ENCODE measurements at regions not wholly inside any gene's neighbourhood (a gene's known extent, or its start where the extent isn't known, plus 50 kb on each side); places are given as distances from the start of the nearest gene placed in this dataset.
"Not testable (repeated sequence)": the region's sequence is repeated elsewhere in the genome, so short reads cannot be mapped to it uniquely, and the experiment has no call there.

DNA sequence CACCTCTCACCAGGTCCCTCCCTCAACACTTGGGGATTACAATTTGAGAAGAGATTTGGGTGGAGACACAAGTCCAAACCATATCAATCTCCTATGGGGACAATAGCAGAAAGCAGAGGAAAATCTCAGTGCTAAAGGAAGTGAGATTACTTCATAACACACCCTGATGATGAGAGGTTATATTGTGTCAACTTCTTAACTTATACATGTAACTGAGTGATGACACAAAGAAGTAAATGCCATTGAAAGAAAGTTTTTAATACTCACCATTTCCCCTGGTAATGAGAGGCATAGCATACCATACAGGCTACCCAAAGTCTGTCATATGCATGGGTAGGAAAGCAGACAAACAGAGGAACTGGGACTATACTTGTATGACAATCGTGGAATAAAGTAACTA lies 137.2 kb downstream of the MMUT start:
- ChIA-PET CTCF (no interaction called here), POLR2A (interaction anchor here (0.7 kb wide), 1 partner anchor 853 kb away, joined by 3 read pairs; no protein-coding TSS in a partner anchor)
- Histone ChIP-seq H3K36me3 (ENCODE audit: control insufficient read depth in 4 of 4, insufficient read depth in 4 of 4, low read length in 3 of 4) (no peaks in the 10 kb centered on the region), H3K9me3 (ENCODE audit: control extremely low read depth in 1 of 5, control insufficient read depth in 4 of 5, insufficient read depth in 2 of 5, low read depth in 1 of 5, low read length in 4 of 5) (peaks cover 0 to 1% (median 0%) of the 10 kb centered on the region in 5 experiments), H3K27me3 (replicated peaks in 2 of 5; ENCODE audit: control insufficient read depth in 4 of 5, insufficient read depth in 5 of 5, low read length in 4 of 5) (no peaks in the 10 kb centered on the region), H3K4me1 (ENCODE audit: control extremely low read depth in 1 of 4, control insufficient read depth in 4 of 4, insufficient read depth in 4 of 4, low read length in 3 of 4) (peaks cover 0 to 17% (median 6%) of the 10 kb centered on the region in 4 experiments), H3K4me3 (ENCODE audit: control insufficient read depth in 1 of 7, extremely low read depth in 1 of 7, insufficient read depth in 4 of 7, low read depth in 2 of 7, low read length in 6 of 7) (no peak overlapping the region), H3K27ac (ENCODE audit: insufficient read depth in 1 of 2, low read depth in 1 of 2, low read length in 2 of 2, poor library complexity in 1 of 2, severe bottlenecking in 2 of 2) (no peak overlapping the region)
- DNase-seq, result no peak
- 0% methylated on average over 1 of the region's 1 CpG for WGBS (ENCODE audit: insufficient coverage)

DNA sequence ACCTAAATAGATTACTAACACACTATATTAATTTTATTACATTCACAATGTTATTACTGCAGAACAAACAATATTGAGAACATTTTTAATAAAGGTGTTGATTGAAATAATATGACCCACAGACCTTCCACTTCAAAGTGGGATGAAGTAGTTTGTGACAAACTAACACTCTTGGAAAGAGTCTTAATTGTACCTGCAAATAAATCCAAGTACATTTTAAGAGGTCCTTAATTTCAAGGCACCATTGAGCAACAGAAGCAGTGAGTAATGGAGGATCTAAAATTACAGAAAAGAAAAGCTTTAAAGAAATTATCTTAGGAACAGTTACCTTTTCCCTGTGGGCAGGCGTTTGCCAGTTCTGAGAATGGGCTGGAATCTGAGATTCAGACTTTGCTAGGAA lies 140.2 kb downstream of the MMUT start:
- H3K4me1 ChIP-seq (ENCODE audit: control extremely low read depth in 1 of 4, control insufficient read depth in 4 of 4, insufficient read depth in 4 of 4, low read length in 3 of 4), result peaks cover 0 to 26% (median 11%) of the 10 kb centered on the region in 4 experiments
- H3K27me3 ChIP-seq (replicated peaks in 2 of 5; ENCODE audit: control insufficient read depth in 4 of 5, insufficient read depth in 5 of 5, low read length in 4 of 5), result no peaks in the 10 kb centered on the region
- peaks cover 0 to 1% (median 0%) of the 10 kb centered on the region in 5 experiments for H3K9me3 ChIP-seq (ENCODE audit: control extremely low read depth in 1 of 5, control insufficient read depth in 4 of 5, insufficient read depth in 2 of 5, low read depth in 1 of 5, low read length in 4 of 5)
- ChIA-PET POLR2A (no interaction called here), CTCF (no interaction called here)
- no peaks in the 10 kb centered on the region for H3K36me3 ChIP-seq (ENCODE audit: control insufficient read depth in 4 of 4, insufficient read depth in 4 of 4, low read length in 3 of 4)
- WGBS (ENCODE audit: insufficient coverage), result 100% methylated on average over 1 of the region's 1 CpG
- H3K27ac ChIP-seq (ENCODE audit: insufficient read depth in 1 of 2, low read depth in 1 of 2, low read length in 2 of 2, poor library complexity in 1 of 2, severe bottlenecking in 2 of 2), result no peak overlapping the region
- no peak for DNase-seq
- H3K4me3 ChIP-seq (ENCODE audit: control insufficient read depth in 1 of 7, extremely low read depth in 1 of 7, insufficient read depth in 4 of 7, low read depth in 2 of 7, low read length in 6 of 7), result no peak overlapping the region

DNA sequence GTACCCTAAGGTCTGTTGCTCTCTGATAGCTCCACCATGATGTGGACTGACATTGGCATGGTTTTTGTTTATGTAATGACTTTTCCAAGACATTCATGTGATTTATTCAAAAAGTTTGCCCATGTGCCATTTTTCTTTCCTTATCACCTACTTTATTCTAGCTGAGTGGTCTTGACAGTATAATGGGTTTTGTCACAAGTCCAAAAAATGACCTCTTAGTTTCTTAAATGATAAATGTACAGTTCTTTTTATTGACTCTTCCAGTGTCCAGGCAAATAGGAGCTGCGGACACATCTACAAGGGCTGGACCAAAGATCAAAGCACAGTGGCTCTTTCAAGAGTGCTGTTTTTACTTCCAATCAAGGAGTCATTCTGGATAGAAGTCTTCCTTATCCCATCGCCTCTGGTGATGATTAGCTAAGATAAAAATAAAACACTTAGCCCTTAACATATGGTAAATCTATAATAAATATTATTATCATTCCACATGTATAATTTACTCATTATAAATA lies 141.4 kb downstream of the MMUT start:
- DNase-seq, result no peak
- H3K27ac ChIP-seq (ENCODE audit: insufficient read depth in 1 of 2, low read depth in 1 of 2, low read length in 2 of 2, poor library complexity in 1 of 2, severe bottlenecking in 2 of 2), result no peak overlapping the region
- H3K27me3 ChIP-seq (replicated peaks in 2 of 5; ENCODE audit: control insufficient read depth in 4 of 5, insufficient read depth in 5 of 5, low read length in 4 of 5), result no peaks in the 10 kb centered on the region
- WGBS (ENCODE audit: insufficient coverage), result 89% methylated on average over 1 of the region's 2 CpGs
- H3K4me3 ChIP-seq (ENCODE audit: control insufficient read depth in 1 of 7, extremely low read depth in 1 of 7, insufficient read depth in 4 of 7, low read depth in 2 of 7, low read length in 6 of 7), result no peak overlapping the region
- ChIA-PET POLR2A (no interaction called here), CTCF (no interaction called here)
- peaks cover 0 to 4% (median 0%) of the 10 kb centered on the region in 5 experiments for H3K9me3 ChIP-seq (ENCODE audit: control extremely low read depth in 1 of 5, control insufficient read depth in 4 of 5, insufficient read depth in 2 of 5, low read depth in 1 of 5, low read length in 4 of 5)
- H3K36me3 ChIP-seq (ENCODE audit: control insufficient read depth in 4 of 4, insufficient read depth in 4 of 4, low read length in 3 of 4), result no peaks in the 10 kb centered on the region
- H3K4me1 ChIP-seq (ENCODE audit: control extremely low read depth in 1 of 4, control insufficient read depth in 4 of 4, insufficient read depth in 4 of 4, low read length in 3 of 4), result peaks cover 0 to 17% (median 10%) of the 10 kb centered on the region in 4 experiments

DNA sequence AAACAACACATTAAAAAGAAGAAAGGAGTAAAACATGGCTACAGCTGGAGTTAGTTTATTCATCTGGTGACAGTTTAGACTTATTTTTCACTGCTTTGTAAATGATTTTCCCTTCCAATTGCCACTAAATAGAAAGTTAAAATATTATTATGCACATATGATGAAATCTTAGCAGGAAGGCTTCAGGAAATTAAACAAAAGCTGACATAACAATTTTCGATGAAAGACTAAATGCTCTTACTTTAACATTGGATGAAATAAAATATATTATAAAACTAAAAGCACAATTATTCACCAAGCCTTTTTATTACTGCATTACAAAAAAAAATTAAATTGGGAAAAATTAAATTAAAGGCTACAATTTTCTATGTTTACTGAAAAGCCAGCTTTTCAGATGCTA lies 158.0 kb downstream of the MMUT start:
- ChIA-PET CTCF (no interaction called here), POLR2A (no interaction called here)
- Histone ChIP-seq H3K4me1 (ENCODE audit: control extremely low read depth in 1 of 4, control insufficient read depth in 4 of 4, insufficient read depth in 4 of 4, low read length in 3 of 4) (no peaks in the 10 kb centered on the region), H3K9me3 (ENCODE audit: control extremely low read depth in 1 of 5, control insufficient read depth in 4 of 5, insufficient read depth in 2 of 5, low read depth in 1 of 5, low read length in 4 of 5) (no peaks in the 10 kb centered on the region), H3K27me3 (replicated peaks in 2 of 5; ENCODE audit: control insufficient read depth in 4 of 5, insufficient read depth in 5 of 5, low read length in 4 of 5) (no peaks in the 10 kb centered on the region), H3K36me3 (ENCODE audit: control insufficient read depth in 4 of 4, insufficient read depth in 4 of 4, low read length in 3 of 4) (no peaks in the 10 kb centered on the region), H3K27ac (ENCODE audit: insufficient read depth in 1 of 2, low read depth in 1 of 2, low read length in 2 of 2, poor library complexity in 1 of 2, severe bottlenecking in 2 of 2) (no peak overlapping the region), H3K4me3 (ENCODE audit: control insufficient read depth in 1 of 7, extremely low read depth in 1 of 7, insufficient read depth in 4 of 7, low read depth in 2 of 7, low read length in 6 of 7) (no peak overlapping the region)
- WGBS (ENCODE audit: insufficient coverage), result no CpG with 5 or more reads among the region's 1 CpG
- no peak for DNase-seq

DNA sequence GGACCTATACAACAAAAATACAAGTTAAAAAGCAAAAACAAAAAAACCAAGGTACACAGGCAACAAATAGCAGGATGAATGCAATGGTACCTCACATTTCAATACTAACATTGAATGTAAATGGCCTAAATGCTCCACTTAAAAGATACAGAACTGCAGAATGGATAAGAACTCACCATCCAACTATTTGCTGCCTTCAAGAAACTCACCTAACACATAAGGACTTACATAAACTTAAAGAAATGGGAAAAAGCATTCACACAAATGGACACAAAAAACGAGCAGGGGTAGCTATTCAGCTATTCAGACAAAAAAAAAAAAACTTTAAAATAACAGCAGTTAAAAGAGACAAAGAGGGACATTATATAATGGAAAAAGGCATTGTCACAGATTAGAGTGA lies 158.7 kb downstream of the MMUT start:
- CTCF ChIA-PET; H3K4me3 ChIP-seq (ENCODE audit: control insufficient read depth in 1 of 7, extremely low read depth in 1 of 7, insufficient read depth in 4 of 7, low read depth in 2 of 7, low read length in 6 of 7); H3K36me3 ChIP-seq (ENCODE audit: control insufficient read depth in 4 of 4, insufficient read depth in 4 of 4, low read length in 3 of 4); DNase-seq; H3K9me3 ChIP-seq (ENCODE audit: control extremely low read depth in 1 of 5, control insufficient read depth in 4 of 5, insufficient read depth in 2 of 5, low read depth in 1 of 5, low read length in 4 of 5); POLR2A ChIA-PET; H3K27me3 ChIP-seq (replicated peaks in 2 of 5; ENCODE audit: control insufficient read depth in 4 of 5, insufficient read depth in 5 of 5, low read length in 4 of 5); H3K4me1 ChIP-seq (ENCODE audit: control extremely low read depth in 1 of 4, control insufficient read depth in 4 of 4, insufficient read depth in 4 of 4, low read length in 3 of 4); H3K27ac ChIP-seq (ENCODE audit: insufficient read depth in 1 of 2, low read depth in 1 of 2, low read length in 2 of 2, poor library complexity in 1 of 2, severe bottlenecking in 2 of 2): not testable (repeated sequence)
- WGBS (ENCODE audit: insufficient coverage), result no CpG with 5 or more reads among the region's 1 CpG

DNA sequence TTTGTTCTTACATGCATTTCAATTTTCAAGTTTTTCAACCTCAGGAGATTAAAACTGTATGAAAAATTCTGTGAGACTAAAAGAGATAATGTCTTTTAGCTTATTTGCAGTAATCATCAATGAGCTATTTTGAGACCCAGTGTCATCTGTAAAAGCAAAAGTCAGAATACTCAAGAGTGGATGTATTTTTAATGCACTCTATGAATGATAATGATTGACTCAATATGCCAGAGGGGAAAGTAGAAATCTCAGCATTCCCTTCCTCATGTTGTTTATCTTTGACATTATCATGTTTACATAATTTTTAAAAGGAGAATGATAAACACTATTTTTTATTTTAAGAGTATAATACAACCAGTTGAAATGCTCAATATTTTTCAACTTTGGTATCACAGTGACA lies 162.1 kb downstream of the MMUT start:
- Histone ChIP-seq H3K4me1 (ENCODE audit: control extremely low read depth in 1 of 4, control insufficient read depth in 4 of 4, insufficient read depth in 4 of 4, low read length in 3 of 4) (no peaks in the 10 kb centered on the region), H3K9me3 (ENCODE audit: control extremely low read depth in 1 of 5, control insufficient read depth in 4 of 5, insufficient read depth in 2 of 5, low read depth in 1 of 5, low read length in 4 of 5) (no peaks in the 10 kb centered on the region), H3K27ac (ENCODE audit: insufficient read depth in 1 of 2, low read depth in 1 of 2, low read length in 2 of 2, poor library complexity in 1 of 2, severe bottlenecking in 2 of 2) (no peak overlapping the region), H3K27me3 (replicated peaks in 2 of 5; ENCODE audit: control insufficient read depth in 4 of 5, insufficient read depth in 5 of 5, low read length in 4 of 5) (no peaks in the 10 kb centered on the region), H3K36me3 (ENCODE audit: control insufficient read depth in 4 of 4, insufficient read depth in 4 of 4, low read length in 3 of 4) (no peaks in the 10 kb centered on the region), H3K4me3 (ENCODE audit: control insufficient read depth in 1 of 7, extremely low read depth in 1 of 7, insufficient read depth in 4 of 7, low read depth in 2 of 7, low read length in 6 of 7) (no peak overlapping the region)
- POLR2A ChIA-PET, result no interaction called here
- DNase-seq, result no peak
- CTCF ChIA-PET, result no interaction called here

DNA sequence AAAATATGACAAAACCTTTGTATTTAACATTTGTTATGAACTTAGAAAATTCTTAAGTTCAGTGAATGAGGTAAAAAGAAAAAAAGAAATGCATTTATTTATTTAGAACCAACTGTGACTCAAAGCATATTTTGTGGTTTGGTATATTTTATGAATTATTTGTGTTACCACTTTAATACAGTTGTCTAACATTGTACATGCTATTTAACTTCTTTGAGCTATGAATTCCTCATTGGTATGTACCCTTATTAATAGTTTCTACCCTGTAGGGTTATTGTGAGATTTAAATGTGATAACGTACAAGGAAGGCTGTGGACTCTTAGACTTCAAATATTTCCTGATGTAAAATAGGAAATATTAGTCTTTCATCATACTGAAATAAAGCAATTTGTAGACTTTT lies 162.6 kb downstream of the MMUT start:
- Histone ChIP-seq H3K36me3 (ENCODE audit: control insufficient read depth in 4 of 4, insufficient read depth in 4 of 4, low read length in 3 of 4) (no peaks in the 10 kb centered on the region), H3K4me1 (ENCODE audit: control extremely low read depth in 1 of 4, control insufficient read depth in 4 of 4, insufficient read depth in 4 of 4, low read length in 3 of 4) (no peaks in the 10 kb centered on the region), H3K27me3 (replicated peaks in 2 of 5; ENCODE audit: control insufficient read depth in 4 of 5, insufficient read depth in 5 of 5, low read length in 4 of 5) (no peaks in the 10 kb centered on the region), H3K27ac (ENCODE audit: insufficient read depth in 1 of 2, low read depth in 1 of 2, low read length in 2 of 2, poor library complexity in 1 of 2, severe bottlenecking in 2 of 2) (no peak overlapping the region), H3K4me3 (ENCODE audit: control insufficient read depth in 1 of 7, extremely low read depth in 1 of 7, insufficient read depth in 4 of 7, low read depth in 2 of 7, low read length in 6 of 7) (no peak overlapping the region), H3K9me3 (ENCODE audit: control extremely low read depth in 1 of 5, control insufficient read depth in 4 of 5, insufficient read depth in 2 of 5, low read depth in 1 of 5, low read length in 4 of 5) (no peaks in the 10 kb centered on the region)
- DNase-seq, result no peak
- ChIA-PET CTCF (no interaction called here), POLR2A (no interaction called here)
- no CpG with 5 or more reads among the region's 1 CpG for WGBS (ENCODE audit: insufficient coverage)
